Fibroblast of lung (primary cell): ENCODE measurements at regions not wholly inside any gene's neighbourhood (a gene's known extent, or its start where the extent isn't known, plus 50 kb on each side); places are given as distances from the start of the nearest gene placed in this dataset.
"Not testable (repeated sequence)": the region's sequence is repeated elsewhere in the genome, so short reads cannot be mapped to it uniquely, and the experiment has no call there.

Experiments
- DNase-seq, 2 donors: peaks; one replicate each; pipeline versions ENCODE4 v3.0.0 to v3.0.0-alpha.2; 2010; ENCODE audit warnings: low read depth in 2 of 2
- H2AFZ ChIP-seq: 2 replicates; pipeline ENCODE4 v1.5.1; 2012; ENCODE audit warnings: low read length, control low read depth, inconsistent platforms
- H3K27ac ChIP-seq: 2 replicates; pipeline ENCODE4 v1.5.1; 2011; ENCODE audit warnings: low read length, control low read depth; ENCODE audit not compliant: insufficient read depth
- H3K27me3 ChIP-seq: 2 replicates; pipeline ENCODE4 v1.5.1; 2011; ENCODE audit warnings: mild to moderate bottlenecking, low read length; ENCODE audit not compliant: control insufficient read depth, insufficient read depth
- H3K36me3 ChIP-seq: 2 replicates; pipeline ENCODE4 v1.5.1; 2011; ENCODE audit warnings: low read length; ENCODE audit not compliant: control insufficient read depth, insufficient read depth
- H3K4me1 ChIP-seq: 2 replicates; pipeline ENCODE4 v1.5.1; 2011; ENCODE audit warnings: low read length; ENCODE audit not compliant: control insufficient read depth, insufficient read depth; ENCODE audit errors: extremely low read depth
- H3K4me2 ChIP-seq: 2 replicates; pipeline ENCODE4 v1.5.1; 2011; ENCODE audit warnings: low read length, control low read depth; ENCODE audit not compliant: insufficient read depth; ENCODE audit errors: extremely low read depth
- H3K4me3 ChIP-seq, 4 experiments: fragments of 200-600 bp in 1 of 4; sonication (generic) in 1 of 4; replicated peaks in 1 of 4; 2 replicates each; pipeline ENCODE4 v1.5.1; 2011 to 2016; ENCODE audit warnings: low read length in 4 of 4, low read depth in 3 of 4, mild to moderate bottlenecking in 3 of 4, control low read depth in 2 of 4, inconsistent platforms in 1 of 4, mixed read lengths in 1 of 4; ENCODE audit not compliant: insufficient read depth in 1 of 4; ENCODE audit errors: control extremely low read depth in 1 of 4
- H3K79me2 ChIP-seq: 2 replicates; pipeline ENCODE4 v1.5.1; 2012; ENCODE audit warnings: mild to moderate bottlenecking, low read length, inconsistent platforms; ENCODE audit not compliant: control insufficient read depth, insufficient read depth
- H3K9ac ChIP-seq: 2 replicates; pipeline ENCODE4 v1.5.1; 2011; ENCODE audit warnings: mild to moderate bottlenecking, low read length, control low read depth; ENCODE audit not compliant: insufficient read depth
- H3K9me3 ChIP-seq: 2 replicates; pipeline ENCODE4 v1.5.1; 2012; ENCODE audit warnings: low read depth, low read length; ENCODE audit not compliant: control insufficient read depth, insufficient read depth
- H4K20me1 ChIP-seq: 2 replicates; pipeline ENCODE4 v1.5.1; 2011; ENCODE audit warnings: low read length; ENCODE audit not compliant: control insufficient read depth, insufficient read depth; ENCODE audit errors: extremely low read depth
- EZH2 ChIP-seq: IDR thresholded peaks from 2 replicates; pipeline ENCODE4 v1.5.1; 2012; ENCODE audit warnings: low read length, control low read depth, mild to moderate bottlenecking; ENCODE audit errors: missing control alignments
- TF ChIP-seq, protein P1 (sequence below), 2 donors: IDR thresholded peaks in 1 of 2; conservative IDR thresholded peaks in 1 of 2; 1 replicate in 1 of 2; 2 replicates in 1 of 2; pipeline ENCODE4 v1.5.1; 2011 to 2012; ENCODE audit warnings: low read length in 2 of 2, control low read depth in 1 of 2, inconsistent platforms in 1 of 2, low read depth in 1 of 2, mild to moderate bottlenecking in 1 of 2

DNA sequence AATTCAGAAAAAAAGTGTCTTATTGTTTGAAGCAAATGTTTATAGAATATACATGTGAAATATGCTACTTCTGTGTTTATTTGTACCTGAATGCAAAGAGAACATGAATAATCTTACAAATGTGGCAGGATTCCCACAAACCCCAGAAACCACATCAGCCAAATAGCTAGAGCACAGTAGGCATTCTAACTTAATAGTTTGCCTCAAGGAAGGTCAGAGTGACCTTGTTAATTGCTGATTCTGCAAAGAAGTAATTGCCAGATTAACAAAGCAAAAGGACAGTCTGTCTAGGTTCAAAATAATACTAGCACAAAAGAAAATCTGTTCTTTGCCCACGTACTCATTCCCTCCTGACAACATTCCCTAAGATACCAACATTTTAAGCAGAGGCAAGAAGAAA is 604.0 kb downstream of the PYDC2 start:
- Histone ChIP-seq H3K36me3 (no peaks in the 10 kb centered on the region), H3K79me2 (no peaks in the 10 kb centered on the region), H3K9me3 (no peaks in the 10 kb centered on the region), H3K9ac (no peak overlapping the region), H3K4me2 (no peak overlapping the region), H3K4me3 (no peak overlapping the region), H4K20me1 (no peaks in the 10 kb centered on the region), H3K27me3 (no peaks in the 10 kb centered on the region), H2AFZ (no peak overlapping the region), H3K4me1 (no peaks in the 10 kb centered on the region), H3K27ac (no peak overlapping the region)
- no peak for DNase-seq
- TF ChIP-seq, protein P1, sequence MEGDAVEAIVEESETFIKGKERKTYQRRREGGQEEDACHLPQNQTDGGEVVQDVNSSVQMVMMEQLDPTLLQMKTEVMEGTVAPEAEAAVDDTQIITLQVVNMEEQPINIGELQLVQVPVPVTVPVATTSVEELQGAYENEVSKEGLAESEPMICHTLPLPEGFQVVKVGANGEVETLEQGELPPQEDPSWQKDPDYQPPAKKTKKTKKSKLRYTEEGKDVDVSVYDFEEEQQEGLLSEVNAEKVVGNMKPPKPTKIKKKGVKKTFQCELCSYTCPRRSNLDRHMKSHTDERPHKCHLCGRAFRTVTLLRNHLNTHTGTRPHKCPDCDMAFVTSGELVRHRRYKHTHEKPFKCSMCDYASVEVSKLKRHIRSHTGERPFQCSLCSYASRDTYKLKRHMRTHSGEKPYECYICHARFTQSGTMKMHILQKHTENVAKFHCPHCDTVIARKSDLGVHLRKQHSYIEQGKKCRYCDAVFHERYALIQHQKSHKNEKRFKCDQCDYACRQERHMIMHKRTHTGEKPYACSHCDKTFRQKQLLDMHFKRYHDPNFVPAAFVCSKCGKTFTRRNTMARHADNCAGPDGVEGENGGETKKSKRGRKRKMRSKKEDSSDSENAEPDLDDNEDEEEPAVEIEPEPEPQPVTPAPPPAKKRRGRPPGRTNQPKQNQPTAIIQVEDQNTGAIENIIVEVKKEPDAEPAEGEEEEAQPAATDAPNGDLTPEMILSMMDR (conservative IDR thresholded peaks at IDR 0.05 in 1 of 2, IDR thresholded peaks at IDR 0.05 in 1 of 2; ENCODE audit: low read depth in 1 of 2, low read length in 2 of 2) = no peak
- no peak for TF ChIP-seq EZH2

DNA sequence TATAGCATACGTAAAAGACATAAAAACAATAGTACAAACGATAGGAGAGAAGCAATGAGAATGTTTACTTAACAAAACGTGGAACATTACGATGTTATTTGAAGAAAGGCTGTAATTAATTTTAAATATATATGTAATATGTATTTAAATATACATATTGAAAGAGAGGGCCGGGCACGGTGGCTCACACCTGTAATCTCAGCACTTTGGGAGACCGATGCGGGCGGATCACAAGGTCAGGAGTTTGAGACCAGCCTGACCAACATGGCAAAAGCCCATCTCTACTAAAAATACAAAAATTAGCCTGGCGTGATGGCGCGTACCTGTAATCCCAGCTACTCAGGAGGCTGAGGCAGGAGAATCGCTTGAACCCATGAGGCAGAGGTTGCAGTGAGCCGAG is 605.3 kb downstream of the PYDC2 start:
- not testable (repeated sequence) for H3K4me1 ChIP-seq, H3K27ac ChIP-seq, DNase-seq, H3K9me3 ChIP-seq, H2AFZ ChIP-seq, H3K9ac ChIP-seq, H3K4me2 ChIP-seq, H4K20me1 ChIP-seq, H3K4me3 ChIP-seq, H3K36me3 ChIP-seq, H3K79me2 ChIP-seq, H3K27me3 ChIP-seq

DNA sequence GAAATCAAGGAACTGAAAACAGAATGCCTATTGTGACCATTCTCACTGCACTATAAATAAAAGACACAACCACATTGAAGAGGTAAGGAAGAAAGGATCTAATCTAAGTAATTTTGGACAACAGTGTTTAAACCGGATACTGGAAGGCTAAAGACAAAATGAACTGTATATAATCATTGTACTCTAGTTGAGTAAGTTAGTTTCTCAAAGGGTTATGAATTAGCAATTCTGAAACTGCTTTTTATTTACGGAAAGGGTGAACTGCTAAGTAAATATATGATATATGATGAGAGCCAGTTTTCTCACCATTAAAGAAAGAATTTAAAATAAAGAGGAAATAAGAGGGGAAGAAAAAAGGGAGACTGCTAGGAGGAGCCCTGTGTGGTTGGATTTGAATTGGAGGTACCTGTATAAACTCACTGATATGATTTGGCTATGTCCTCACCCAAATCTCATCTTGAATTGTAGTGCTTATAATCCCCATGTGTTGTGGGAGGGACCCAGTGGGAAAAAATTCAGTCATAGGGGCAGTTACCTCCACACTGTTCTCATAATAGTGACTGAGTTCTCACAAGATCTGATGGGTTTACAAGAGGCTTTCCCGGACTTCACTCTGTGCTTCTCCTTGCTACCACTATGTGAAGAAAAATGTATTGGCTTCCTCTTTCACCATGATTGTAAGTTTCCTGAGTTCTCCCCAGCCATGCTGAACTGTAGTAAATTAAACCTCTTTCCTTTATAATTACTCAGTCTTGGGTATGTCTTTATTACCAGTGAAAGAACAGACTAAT is 607.7 kb downstream of the PYDC2 start:
- Histone ChIP-seq H3K4me1 (no peaks in the 10 kb centered on the region), H4K20me1 (no peaks in the 10 kb centered on the region), H3K9me3 (no peaks in the 10 kb centered on the region), H3K9ac (no peak overlapping the region), H3K27me3 (no peaks in the 10 kb centered on the region), H2AFZ (no peak overlapping the region), H3K36me3 (no peaks in the 10 kb centered on the region), H3K4me2 (no peak overlapping the region), H3K79me2 (no peaks in the 10 kb centered on the region), H3K27ac (no peak overlapping the region), H3K4me3 (no peak overlapping the region)
- TF ChIP-seq EZH2 = no peak
- TF ChIP-seq, protein P1 (conservative IDR thresholded peaks at IDR 0.05 in 1 of 2, IDR thresholded peaks at IDR 0.05 in 1 of 2; ENCODE audit: low read depth in 1 of 2, low read length in 2 of 2) = no peak
- DNase-seq = no peak
